K562 (cell line): ENCODE measurements at regions not wholly inside any gene's neighbourhood (a gene's known extent, or its start where the extent isn't known, plus 50 kb on each side); places are given as distances from the start of the nearest gene placed in this dataset.

Experiments
- BRD4 ChIP-seq: fragments of 200-600 bp; sonication (generic); IDR thresholded peaks from 2 replicates; pipeline ENCODE4 v1.6.1; 2017; ENCODE audit warnings: inconsistent platforms
- GABPB1 ChIP-seq: sonication (generic); formaldehyde crosslinking; IDR thresholded peaks from 2 replicates; pipeline ENCODE4 v1.8.0; 2022; ENCODE audit warnings: mild to moderate bottlenecking, missing genetic modification reagents
- NEUROD1 ChIP-seq: fragments of 150-350 bp; IDR thresholded peaks from 2 replicates; pipeline ENCODE4 v1.6.1; 2014; ENCODE audit warnings: borderline replicate concordance, low read length, low read depth; ENCODE audit not compliant: partially characterized antibody
- NFATC3 ChIP-seq: fragments of 450-650 bp; IDR thresholded peaks from 2 replicates; pipeline ENCODE4 v1.6.1; 2017; ENCODE audit warnings: mild to moderate bottlenecking
- NFE2L1 ChIP-seq: fragments of 450-650 bp; IDR thresholded peaks from 2 replicates; pipeline ENCODE4 v1.6.1; 2016; ENCODE audit warnings: missing genetic modification characterization, low read depth, mild to moderate bottlenecking, missing compliant biosample characterization, moderate library complexity, borderline replicate concordance
- NR2C1 ChIP-seq, 2 experiments: fragments of 450-650 bp; IDR thresholded peaks; 2 replicates each; pipeline ENCODE4 v1.6.1; 2017; ENCODE audit warnings: mild to moderate bottlenecking in 2 of 2, antibody characterized with exemption in 1 of 2, inconsistent platforms in 1 of 2, missing compliant biosample characterization in 1 of 2, missing genetic modification characterization in 1 of 2
- PYGO2 ChIP-seq: fragments of 450-650 bp; IDR thresholded peaks from 2 replicates; pipeline ENCODE4 v1.6.1; 2016; ENCODE audit warnings: mild to moderate bottlenecking, missing genetic modification characterization, moderate library complexity, missing compliant biosample characterization
- SMARCC2 ChIP-seq: fragments of 450-650 bp; IDR thresholded peaks from 2 replicates; pipeline ENCODE4 v1.6.1; 2017; ENCODE audit warnings: antibody characterized with exemption, moderate library complexity, mild to moderate bottlenecking, low read depth
- SRSF7 ChIP-seq: fragments of 200-400 bp; formaldehyde crosslinking; optimal IDR thresholded peaks from 2 replicates; pipeline ENCODE3; 2017; ENCODE audit warnings: mild to moderate bottlenecking, low read depth, low read length
- TEAD1 ChIP-seq, 2 experiments: fragments of 450-650 bp in 1 of 2; sonication (generic) in 1 of 2; formaldehyde crosslinking; IDR thresholded peaks; 2 replicates each; pipeline versions ENCODE4 v1.4.0 to v1.8.0; 2020 to 2022; ENCODE audit warnings: mild to moderate bottlenecking in 2 of 2, missing genetic modification reagents in 1 of 2
- THRA ChIP-seq: fragments of 450-650 bp; IDR thresholded peaks from 2 replicates; pipeline ENCODE4 v1.6.1; 2017; ENCODE audit warnings: mild to moderate bottlenecking, moderate library complexity
- ZBTB17 ChIP-seq: fragments of 450-650 bp; formaldehyde crosslinking; IDR thresholded peaks from 2 replicates; pipeline ENCODE4 v1.4.0; 2020; ENCODE audit warnings: mild to moderate bottlenecking
- ZNF785 ChIP-seq: fragments of 250-450 bp; sonication (Bioruptor Pico); IDR thresholded peaks from 2 replicates; pipeline ENCODE4 v1.4.0; 2020; ENCODE audit warnings: mild to moderate bottlenecking
- TF ChIP-seq, protein P1 (sequence below): fragments of 450-650 bp; IDR thresholded peaks from 2 replicates; pipeline ENCODE4 v1.6.1; 2017; ENCODE audit warnings: antibody characterized with exemption, mild to moderate bottlenecking
- TF ChIP-seq, protein P2 (sequence below): fragments of 250-450 bp; sonication (Bioruptor Pico); IDR thresholded peaks from 2 replicates; pipeline ENCODE4 v1.4.0; 2020

GRCh38 chr3:171959532-171960089, 79.8 kb upstream of the FNDC3B start (continued):
- TF ChIP-seq, protein P1, sequence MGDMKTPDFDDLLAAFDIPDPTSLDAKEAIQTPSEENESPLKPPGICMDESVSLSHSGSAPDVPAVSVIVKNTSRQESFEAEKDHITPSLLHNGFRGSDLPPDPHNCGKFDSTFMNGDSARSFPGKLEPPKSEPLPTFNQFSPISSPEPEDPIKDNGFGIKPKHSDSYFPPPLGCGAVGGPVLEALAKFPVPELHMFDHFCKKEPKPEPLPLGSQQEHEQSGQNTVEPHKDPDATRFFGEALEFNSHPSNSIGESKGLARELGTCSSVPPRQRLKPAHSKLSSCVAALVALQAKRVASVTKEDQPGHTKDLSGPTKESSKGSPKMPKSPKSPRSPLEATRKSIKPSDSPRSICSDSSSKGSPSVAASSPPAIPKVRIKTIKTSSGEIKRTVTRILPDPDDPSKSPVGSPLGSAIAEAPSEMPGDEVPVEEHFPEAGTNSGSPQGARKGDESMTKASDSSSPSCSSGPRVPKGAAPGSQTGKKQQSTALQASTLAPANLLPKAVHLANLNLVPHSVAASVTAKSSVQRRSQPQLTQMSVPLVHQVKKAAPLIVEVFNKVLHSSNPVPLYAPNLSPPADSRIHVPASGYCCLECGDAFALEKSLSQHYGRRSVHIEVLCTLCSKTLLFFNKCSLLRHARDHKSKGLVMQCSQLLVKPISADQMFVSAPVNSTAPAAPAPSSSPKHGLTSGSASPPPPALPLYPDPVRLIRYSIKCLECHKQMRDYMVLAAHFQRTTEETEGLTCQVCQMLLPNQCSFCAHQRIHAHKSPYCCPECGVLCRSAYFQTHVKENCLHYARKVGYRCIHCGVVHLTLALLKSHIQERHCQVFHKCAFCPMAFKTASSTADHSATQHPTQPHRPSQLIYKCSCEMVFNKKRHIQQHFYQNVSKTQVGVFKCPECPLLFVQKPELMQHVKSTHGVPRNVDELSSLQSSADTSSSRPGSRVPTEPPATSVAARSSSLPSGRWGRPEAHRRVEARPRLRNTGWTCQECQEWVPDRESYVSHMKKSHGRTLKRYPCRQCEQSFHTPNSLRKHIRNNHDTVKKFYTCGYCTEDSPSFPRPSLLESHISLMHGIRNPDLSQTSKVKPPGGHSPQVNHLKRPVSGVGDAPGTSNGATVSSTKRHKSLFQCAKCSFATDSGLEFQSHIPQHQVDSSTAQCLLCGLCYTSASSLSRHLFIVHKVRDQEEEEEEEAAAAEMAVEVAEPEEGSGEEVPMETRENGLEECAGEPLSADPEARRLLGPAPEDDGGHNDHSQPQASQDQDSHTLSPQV, result peak; percentile 74
- TF ChIP-seq SRSF7 (no peak), PYGO2 (tag) (no peak), TEAD1 (CRISPR knock-in tag; IDR thresholded peaks at IDR 0.05) (peak in 1 of 2 experiments; percentile 2; a peak in 1 of 4 replicates), NR2C1 (IDR thresholded peaks at IDR 0.05) (no peak), NR2C1 (tag; IDR thresholded peaks at IDR 0.05) (peak; percentile 25; the same call in 1 of the 2 replicates), SMARCC2 (0 out of 2 replicates have a peak, but pooled peaks have one; percentile 33), NEUROD1 (no peak), THRA (no peak), NFE2L1 (tag) (no peak), ZBTB17 (CRISPR knock-in tag) (peak; percentile 29; the same call in 1 of the 2 replicates), BRD4 (no peak), ZNF785 (CRISPR knock-in tag) (no peak), NFATC3 (no peak), GABPB1 (CRISPR knock-in tag) (no peak)
- TF ChIP-seq, protein P2, sequence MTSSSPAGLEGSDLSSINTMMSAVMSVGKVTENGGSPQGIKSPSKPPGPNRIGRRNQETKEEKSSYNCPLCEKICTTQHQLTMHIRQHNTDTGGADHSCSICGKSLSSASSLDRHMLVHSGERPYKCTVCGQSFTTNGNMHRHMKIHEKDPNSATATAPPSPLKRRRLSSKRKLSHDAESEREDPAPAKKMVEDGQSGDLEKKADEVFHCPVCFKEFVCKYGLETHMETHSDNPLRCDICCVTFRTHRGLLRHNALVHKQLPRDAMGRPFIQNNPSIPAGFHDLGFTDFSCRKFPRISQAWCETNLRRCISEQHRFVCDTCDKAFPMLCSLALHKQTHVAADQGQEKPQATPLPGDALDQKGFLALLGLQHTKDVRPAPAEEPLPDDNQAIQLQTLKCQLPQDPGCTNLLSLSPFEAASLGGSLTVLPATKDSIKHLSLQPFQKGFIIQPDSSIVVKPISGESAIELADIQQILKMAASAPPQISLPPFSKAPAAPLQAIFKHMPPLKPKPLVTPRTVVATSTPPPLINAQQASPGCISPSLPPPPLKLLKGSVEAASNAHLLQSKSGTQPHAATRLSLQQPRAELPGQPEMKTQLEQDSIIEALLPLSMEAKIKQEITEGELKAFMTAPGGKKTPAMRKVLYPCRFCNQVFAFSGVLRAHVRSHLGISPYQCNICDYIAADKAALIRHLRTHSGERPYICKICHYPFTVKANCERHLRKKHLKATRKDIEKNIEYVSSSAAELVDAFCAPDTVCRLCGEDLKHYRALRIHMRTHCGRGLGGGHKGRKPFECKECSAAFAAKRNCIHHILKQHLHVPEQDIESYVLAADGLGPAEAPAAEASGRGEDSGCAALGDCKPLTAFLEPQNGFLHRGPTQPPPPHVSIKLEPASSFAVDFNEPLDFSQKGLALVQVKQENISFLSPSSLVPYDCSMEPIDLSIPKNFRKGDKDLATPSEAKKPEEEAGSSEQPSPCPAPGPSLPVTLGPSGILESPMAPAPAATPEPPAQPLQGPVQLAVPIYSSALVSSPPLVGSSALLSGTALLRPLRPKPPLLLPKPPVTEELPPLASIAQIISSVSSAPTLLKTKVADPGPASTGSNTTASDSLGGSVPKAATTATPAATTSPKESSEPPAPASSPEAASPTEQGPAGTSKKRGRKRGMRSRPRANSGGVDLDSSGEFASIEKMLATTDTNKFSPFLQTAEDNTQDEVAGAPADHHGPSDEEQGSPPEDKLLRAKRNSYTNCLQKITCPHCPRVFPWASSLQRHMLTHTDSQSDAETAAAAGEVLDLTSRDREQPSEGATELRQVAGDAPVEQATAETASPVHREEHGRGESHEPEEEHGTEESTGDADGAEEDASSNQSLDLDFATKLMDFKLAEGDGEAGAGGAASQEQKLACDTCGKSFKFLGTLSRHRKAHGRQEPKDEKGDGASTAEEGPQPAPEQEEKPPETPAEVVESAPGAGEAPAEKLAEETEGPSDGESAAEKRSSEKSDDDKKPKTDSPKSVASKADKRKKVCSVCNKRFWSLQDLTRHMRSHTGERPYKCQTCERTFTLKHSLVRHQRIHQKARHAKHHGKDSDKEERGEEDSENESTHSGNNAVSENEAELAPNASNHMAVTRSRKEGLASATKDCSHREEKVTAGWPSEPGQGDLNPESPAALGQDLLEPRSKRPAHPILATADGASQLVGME, result no peak
